CD14-positive monocyte (primary cell): ENCODE measurements at regions not wholly inside any gene's neighbourhood (a gene's known extent, or its start where the extent isn't known, plus 50 kb on each side); places are given as distances from the start of the nearest gene placed in this dataset.

Source experiments
- DNase-seq, 3 donors: peaks; one replicate each; pipeline ENCODE4 v3.0.0-alpha.2; 2011 to 2022
- H2AFZ ChIP-seq: 2 replicates; pipeline ENCODE4 v1.6.0; 2012; ENCODE audit warnings: mild to moderate bottlenecking, low read depth, low read length, inconsistent platforms; ENCODE audit not compliant: insufficient read depth, poor library complexity, severe bottlenecking
- H3K27ac ChIP-seq, 2 donors: 1 replicate in 1 of 2; 2 replicates in 1 of 2; pipeline ENCODE4 v1.5.1; 2012 to 2013; ENCODE audit warnings: low read length in 2 of 2, control low read depth in 1 of 2, inconsistent platforms in 1 of 2, low read depth in 1 of 2, mild to moderate bottlenecking in 1 of 2
- H3K27me3 ChIP-seq, 2 donors: one replicate each; pipeline versions ENCODE4 v1.6.0 to v1.6.1; 2011 to 2013; ENCODE audit warnings: low read length in 2 of 2; ENCODE audit not compliant: control insufficient read depth in 2 of 2, insufficient read depth in 2 of 2
- H3K36me3 ChIP-seq, 2 donors: replicated peaks in 1 of 2; 1 replicate in 1 of 2; 2 replicates in 1 of 2; pipeline versions ENCODE4 v1.5.1 to v1.6.1; 2012 to 2013; ENCODE audit warnings: low read length in 2 of 2, control low read depth in 1 of 2, inconsistent platforms in 1 of 2, mild to moderate bottlenecking in 1 of 2; ENCODE audit not compliant: insufficient read depth in 2 of 2, control insufficient read depth in 1 of 2
- H3K4me1 ChIP-seq, 2 donors: 1 replicate in 1 of 2; 2 replicates in 1 of 2; pipeline versions ENCODE4 v1.5.1 to v1.6.1; 2012 to 2013; ENCODE audit warnings: low read length in 2 of 2, control low read depth in 1 of 2, inconsistent platforms in 1 of 2, mild to moderate bottlenecking in 1 of 2, moderate library complexity in 1 of 2; ENCODE audit not compliant: insufficient read depth in 2 of 2, control insufficient read depth in 1 of 2
- H3K4me2 ChIP-seq: replicated peaks from 2 replicates; pipeline ENCODE3; 2012; ENCODE audit warnings: low read length, moderate library complexity, mild to moderate bottlenecking; ENCODE audit not compliant: poor library complexity, severe bottlenecking; ENCODE audit errors: extremely low read depth
- H3K4me3 ChIP-seq, 3 experiments: fragments of 200-600 bp in 1 of 3; sonication (generic) in 1 of 3; replicated peaks in 1 of 3; 1 replicate in 2 of 3; 2 replicates in 1 of 3; pipeline ENCODE4 v1.5.1; 2011 to 2013; ENCODE audit warnings: low read length in 3 of 3, mild to moderate bottlenecking in 3 of 3, control low read depth in 2 of 3, low read depth in 2 of 3, inconsistent platforms in 1 of 3, moderate library complexity in 1 of 3
- H3K79me2 ChIP-seq: 2 replicates; pipeline ENCODE4 v1.6.0; 2012; ENCODE audit warnings: mild to moderate bottlenecking, control low read depth, inconsistent platforms, low read length, moderate library complexity; ENCODE audit not compliant: insufficient read depth
- H3K9ac ChIP-seq: 2 replicates; pipeline ENCODE4 v1.6.0; 2017; ENCODE audit warnings: low read length, mild to moderate bottlenecking; ENCODE audit not compliant: insufficient read depth, poor library complexity, severe bottlenecking
- H3K9me3 ChIP-seq, 2 donors: replicated peaks in 1 of 2; 1 replicate in 1 of 2; 2 replicates in 1 of 2; pipeline versions ENCODE4 v1.5.1 to v1.6.1; 2012 to 2013; ENCODE audit warnings: low read length in 2 of 2, control low read depth in 1 of 2; ENCODE audit not compliant: control insufficient read depth in 1 of 2, insufficient read depth in 1 of 2
- H4K20me1 ChIP-seq: 2 replicates; pipeline ENCODE4 v1.6.0; 2012; ENCODE audit warnings: mild to moderate bottlenecking, low read length, control low read depth, moderate library complexity; ENCODE audit not compliant: insufficient read depth
- H3K27ac Mint-ChIP-seq, 7 donors: one replicate each; pipeline ENCODE4 v1.8.0; 2020; ENCODE audit warnings: mild to moderate bottlenecking in 7 of 7, mixed read lengths in 7 of 7, moderate library complexity in 6 of 7, inconsistent platforms in 2 of 7
- H3K27me3 Mint-ChIP-seq, 3 donors: one replicate each; pipeline ENCODE4 v1.8.0; 2021 to 2022; ENCODE audit warnings: low read depth in 3 of 3, mild to moderate bottlenecking in 3 of 3, mixed read lengths in 3 of 3, moderate library complexity in 3 of 3, inconsistent platforms in 1 of 3
- H3K36me3 Mint-ChIP-seq, 2 donors: one replicate each; pipeline ENCODE4 v1.8.0; 2020; ENCODE audit warnings: mixed read lengths in 2 of 2, inconsistent platforms in 1 of 2, mild to moderate bottlenecking in 1 of 2
- H3K4me1 Mint-ChIP-seq: one replicate; pipeline ENCODE4 v1.8.0; 2020; ENCODE audit warnings: mild to moderate bottlenecking, mixed read lengths
- H3K4me3 Mint-ChIP-seq, 2 donors: one replicate each; pipeline ENCODE4 v1.8.0; 2020; ENCODE audit warnings: mild to moderate bottlenecking in 2 of 2, mixed read lengths in 2 of 2, moderate library complexity in 1 of 2
- H3K9me3 Mint-ChIP-seq, 7 donors: one replicate each; pipeline ENCODE4 v1.8.0; 2020 to 2022; ENCODE audit warnings: mixed read lengths in 7 of 7, mild to moderate bottlenecking in 6 of 7, moderate library complexity in 6 of 7, inconsistent platforms in 2 of 7
- CTCF ChIP-seq: fragments of 200-600 bp; IDR thresholded peaks from one replicate; pipeline ENCODE4 v1.8.0; 2022; ENCODE audit warnings: antibody characterized with exemption, mild to moderate bottlenecking
- whole genome bisulfite sequencing: methylation state at CpG from one replicate; pipeline ENCODE4 v1.1.5; 2013; ENCODE audit warnings: missing lambda C conversion rate; ENCODE audit not compliant: insufficient coverage; 5-methylcytosine and 5-hydroxymethylcytosine counted together
- intact Hi-C, 2 donors: fragments of 100-400 bp; cut with micrococcal nuclease; formaldehyde crosslinking; loops; one replicate each; pipeline versions ENCODE4 v1.15.0 to v1.15.1; 2023

GRCh38 chr6:167748458-167749379 lies 78.0 kb upstream of the AFDN start:
- Mint-ChIP-seq H3K9me3 (peaks cover 0 to 10% (median 1%) of the 10 kb centered on the region in 7 donors), H3K4me3 (no peak overlapping the region), H3K27me3 (peaks cover 1 to 4% (median 2%) of the 10 kb centered on the region in 3 donors), H3K27ac (no peak overlapping the region), H3K36me3 (no peaks in the 10 kb centered on the region), H3K4me1 (no peaks in the 10 kb centered on the region)
- no peak for TF ChIP-seq CTCF
- WGBS, result 90% methylated on average over 24 of the region's 26 CpGs
- Histone ChIP-seq H4K20me1 (no peaks in the 10 kb centered on the region), H2AFZ (no peak overlapping the region), H3K27me3 (no peaks in the 10 kb centered on the region), H3K4me3 (no peak overlapping the region), H3K9me3 (peaks cover 0 to 5% of the 10 kb centered on the region in 2 donors), H3K36me3 (no peaks in the 10 kb centered on the region), H3K4me1 (no peaks in the 10 kb centered on the region), H3K4me2 (no peak overlapping the region), H3K9ac (no peak overlapping the region), H3K27ac (no peak overlapping the region), H3K79me2 (no peaks in the 10 kb centered on the region)
- intact Hi-C loops, result no loop called here
- no peak for DNase-seq

GRCh38 chr6:167750956-167751358 lies 75.8 kb upstream of the AFDN start:
- Histone ChIP-seq H4K20me1 (no peaks in the 10 kb centered on the region), H3K79me2 (no peaks in the 10 kb centered on the region), H3K9me3 (no peaks in the 10 kb centered on the region), H3K27ac (no peak overlapping the region), H3K27me3 (no peaks in the 10 kb centered on the region), H3K4me1 (no peaks in the 10 kb centered on the region), H3K9ac (no peak overlapping the region), H2AFZ (no peak overlapping the region), H3K4me3 (no peak overlapping the region), H3K4me2 (no peak overlapping the region), H3K36me3 (no peaks in the 10 kb centered on the region)
- H3K4me1 Mint-ChIP-seq, result no peaks in the 10 kb centered on the region
- no peak for DNase-seq
- H3K36me3 Mint-ChIP-seq, result no peaks in the 10 kb centered on the region
- peaks cover 2 to 5% (median 4%) of the 10 kb centered on the region in 3 donors for H3K27me3 Mint-ChIP-seq
- 96% methylated on average over 3 of the region's 4 CpGs for WGBS
- H3K9me3 Mint-ChIP-seq, result peaks cover 0 to 8% (median 1%) of the 10 kb centered on the region in 7 donors
- no peak overlapping the region for H3K4me3 Mint-ChIP-seq
- no peak for TF ChIP-seq CTCF
- H3K27ac Mint-ChIP-seq, result no peak overlapping the region
- intact Hi-C loops, result no loop called here
